GDM1 (cell line): ENCODE measurements at regions not wholly inside any gene's neighbourhood (a gene's known extent, or its start where the extent isn't known, plus 50 kb on each side); places are given as distances from the start of the nearest gene placed in this dataset.
"Not testable (repeated sequence)": the region's sequence is repeated elsewhere in the genome, so short reads cannot be mapped to it uniquely, and the experiment has no call there.

Experiments used
- DNase-seq: peaks from one replicate; lab custom pipeline; 2025; lab: John Stamatoyannopoulos, UW

GRCh38 chr13:18663222-18663621, 518.4 kb downstream of the TUBA3C start:
- not testable (repeated sequence) for DNase-seq

- not testable (repeated sequence) for DNase-seq
These were observed 537.9 kb downstream of the TUBA3C start for GRCh38 chr13:18643644-18644172.

- not testable (repeated sequence) for DNase-seq
These were observed 552.7 kb downstream of the TUBA3C start for GRCh38 chr13:18628928-18629327.

- DNase-seq, result no peak
These were observed 553.2 kb downstream of the TUBA3C start for GRCh38 chr13:18628428-18628827.

- DNase-seq, result not testable (repeated sequence)
These were observed 557.6 kb downstream of the TUBA3C start for GRCh38 chr13:18624061-18624460.

- not testable (repeated sequence) for DNase-seq
These were observed 563.2 kb downstream of the TUBA3C start for GRCh38 chr13:18618442-18618841.

- not testable (repeated sequence) for DNase-seq
These were observed 571.1 kb downstream of the TUBA3C start for GRCh38 chr13:18610476-18610875.

- not testable (repeated sequence) for DNase-seq
These were observed 572.3 kb downstream of the TUBA3C start for GRCh38 chr13:18609371-18609770.

GRCh38 chr13:18608851-18609250, 572.8 kb downstream of the TUBA3C start:
- not testable (repeated sequence) for DNase-seq

GRCh38 chr13:18600366-18600765, 581.3 kb downstream of the TUBA3C start:
- not testable (repeated sequence) for DNase-seq

GRCh38 chr13:18599791-18600211, 581.8 kb downstream of the TUBA3C start:
- DNase-seq, result not testable (repeated sequence)

- DNase-seq, result not testable (repeated sequence)
These were observed 583.1 kb downstream of the TUBA3C start for GRCh38 chr13:18598543-18598942.

- not testable (repeated sequence) for DNase-seq
These were observed 583.7 kb downstream of the TUBA3C start for GRCh38 chr13:18597940-18598339.

- DNase-seq, result not testable (repeated sequence)
These were observed 604.5 kb downstream of the TUBA3C start for GRCh38 chr13:18577103-18577502.

- DNase-seq, result not testable (repeated sequence)
These were observed 613.7 kb downstream of the TUBA3C start for GRCh38 chr13:18567890-18568289.
